ENCODE measurements at regions not wholly inside any gene's neighbourhood (a gene's known extent, or its start where the extent isn't known, plus 50 kb on each side); places are given as distances from the start of the nearest gene placed in this dataset.

- 60% methylated on average over 1 of the region's 1 CpG for WGBS (ENCODE audit: insufficient coverage)
- no peak for DNase-seq
- no peak overlapping the region for H3K4me2 ChIP-seq (replicated peaks; ENCODE audit: low read depth, low read length, poor library complexity, severe bottlenecking)
These were observed 244.4 kb upstream of the ARPP21 start for GRCh38 chr3:35394905-35395304.

GRCh38 chr3:35401671-35402070 is 237.7 kb upstream of the ARPP21 start:
- Mint-ChIP-seq H3K4me3 (no peak overlapping the region), H3K9me3 (ENCODE audit: insufficient read depth) (no peaks in the 10 kb centered on the region), H3K4me1 (no peaks in the 10 kb centered on the region), H3K27ac (no peak overlapping the region), H3K27me3 (no peaks in the 10 kb centered on the region)
- intact Hi-C loops (cut with micrococcal nuclease), result no loop called here
- POLR2A ChIA-PET, result no interaction called here
- CTCF ChIA-PET, result no interaction called here
- TF ChIP-seq EZH2 (IDR thresholded peaks at IDR 0.05; ENCODE audit: borderline replicate concordance, insufficient read depth, low read depth, low read length, poor library complexity, severe bottlenecking) (no peak), CTCF (IDR thresholded peaks at IDR 0.05) (no peak)
- Histone ChIP-seq H3K4me2 (replicated peaks; ENCODE audit: low read depth, low read length, poor library complexity, severe bottlenecking) (no peak overlapping the region), H4K20me1 (ENCODE audit: control insufficient read depth, insufficient read depth, low read length, poor library complexity, severe bottlenecking) (no peaks in the 10 kb centered on the region), H3K27ac (ENCODE audit: low read length in 2 of 2) (no peak overlapping the region), H3K27me3 (replicated peaks in 1 of 4; ENCODE audit: control extremely low read depth in 1 of 4, control insufficient read depth in 3 of 4, insufficient read depth in 4 of 4, low read length in 3 of 4) (no peaks in the 10 kb centered on the region), H3K79me2 (ENCODE audit: control insufficient read depth, insufficient read depth, low read length) (no peaks in the 10 kb centered on the region), H3K9ac (ENCODE audit: low read length) (no peak overlapping the region), H3K4me3 (ENCODE audit: control extremely low read depth in 1 of 5, extremely low read depth in 1 of 5, insufficient read depth in 1 of 5, low read depth in 2 of 5, low read length in 4 of 5) (no peak overlapping the region), H2AFZ (ENCODE audit: insufficient read depth, low read depth, low read length, poor library complexity, severe bottlenecking) (no peak overlapping the region), H3K4me1 (ENCODE audit: control insufficient read depth in 2 of 2, insufficient read depth in 2 of 2, low read length in 2 of 2) (no peaks in the 10 kb centered on the region), H3K36me3 (replicated peaks in 1 of 2; ENCODE audit: control extremely low read depth in 1 of 2, control insufficient read depth in 1 of 2, extremely low read depth in 1 of 2, insufficient read depth in 2 of 2, low read length in 1 of 2) (no peaks in the 10 kb centered on the region), H3K9me3 (ENCODE audit: control extremely low read depth in 1 of 3, control insufficient read depth in 2 of 3, insufficient read depth in 1 of 3, low read length in 2 of 3) (no peaks in the 10 kb centered on the region)
- DNase-seq (no peak), ATAC-seq (ENCODE audit: low read depth) (no peak)

More at GRCh38 chr3:35394905-35395304, 244.4 kb upstream of the ARPP21 start:
- Histone ChIP-seq H4K20me1 (ENCODE audit: control insufficient read depth, insufficient read depth, low read length, poor library complexity, severe bottlenecking) (no peaks in the 10 kb centered on the region), H3K36me3 (replicated peaks in 1 of 2; ENCODE audit: control extremely low read depth in 1 of 2, control insufficient read depth in 1 of 2, extremely low read depth in 1 of 2, insufficient read depth in 2 of 2, low read length in 1 of 2) (no peaks in the 10 kb centered on the region), H3K9me3 (ENCODE audit: control extremely low read depth in 1 of 3, control insufficient read depth in 2 of 3, insufficient read depth in 1 of 3, low read length in 2 of 3) (peaks cover 0 to 15% (median 5%) of the 10 kb centered on the region in 3 donors), H3K4me3 (ENCODE audit: control extremely low read depth in 1 of 5, extremely low read depth in 1 of 5, insufficient read depth in 1 of 5, low read depth in 2 of 5, low read length in 4 of 5) (no peak overlapping the region), H3K27me3 (replicated peaks in 1 of 4; ENCODE audit: control extremely low read depth in 1 of 4, control insufficient read depth in 3 of 4, insufficient read depth in 4 of 4, low read length in 3 of 4) (no peaks in the 10 kb centered on the region), H3K4me1 (ENCODE audit: control insufficient read depth in 2 of 2, insufficient read depth in 2 of 2, low read length in 2 of 2) (no peaks in the 10 kb centered on the region), H3K27ac (ENCODE audit: low read length in 2 of 2) (no peak overlapping the region), H3K79me2 (ENCODE audit: control insufficient read depth, insufficient read depth, low read length) (no peaks in the 10 kb centered on the region), H2AFZ (ENCODE audit: insufficient read depth, low read depth, low read length, poor library complexity, severe bottlenecking) (no peak overlapping the region), H3K9ac (ENCODE audit: low read length) (no peak overlapping the region)
- ChIA-PET POLR2A (no interaction called here), CTCF (no interaction called here)
- no peak for ATAC-seq (ENCODE audit: low read depth)
- Mint-ChIP-seq H3K9me3 (ENCODE audit: insufficient read depth) (peaks cover 5% of the 10 kb centered on the region), H3K27me3 (no peaks in the 10 kb centered on the region), H3K27ac (no peak overlapping the region), H3K4me3 (no peak overlapping the region), H3K4me1 (no peaks in the 10 kb centered on the region)
- intact Hi-C loops (cut with micrococcal nuclease), result no loop called here
- TF ChIP-seq CTCF (IDR thresholded peaks at IDR 0.05) (no peak), EZH2 (IDR thresholded peaks at IDR 0.05; ENCODE audit: borderline replicate concordance, insufficient read depth, low read depth, low read length, poor library complexity, severe bottlenecking) (no peak)
